GM18909 (cell line): ENCODE measurements at regions not wholly inside any gene's neighbourhood (a gene's known extent, or its start where the extent isn't known, plus 50 kb on each side); places are given as distances from the start of the nearest gene placed in this dataset.

Experiments
- ATAC-seq: cut with Tn5 transposase; IDR thresholded peaks from one replicate; pipeline ENCODE4 v1.9.1; 2021; ENCODE audit warnings: mild to moderate bottlenecking; ENCODE audit not compliant: unreplicated experiment, poor library complexity

DNA sequence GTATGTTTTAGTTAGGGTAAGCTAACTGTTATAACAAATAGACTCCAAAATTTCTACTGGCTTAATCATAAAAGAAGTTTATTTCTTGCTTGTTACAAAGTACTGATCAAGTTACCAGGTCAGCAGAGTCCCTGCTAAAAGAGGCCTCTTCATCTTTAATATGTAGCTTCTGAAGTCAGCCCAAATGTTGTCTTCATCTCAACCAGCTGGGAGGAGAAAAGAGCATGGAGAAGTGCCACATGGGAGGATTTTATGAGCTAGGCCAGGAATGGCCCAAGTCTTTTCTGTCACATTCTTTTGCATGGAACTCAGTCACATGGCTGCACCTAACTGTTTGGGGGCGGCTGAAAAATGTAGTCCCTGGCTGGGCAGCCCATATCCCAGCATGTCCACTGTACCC, 63.2 kb upstream of the APOBEC4 start:
- ATAC-seq, result no peak

DNA sequence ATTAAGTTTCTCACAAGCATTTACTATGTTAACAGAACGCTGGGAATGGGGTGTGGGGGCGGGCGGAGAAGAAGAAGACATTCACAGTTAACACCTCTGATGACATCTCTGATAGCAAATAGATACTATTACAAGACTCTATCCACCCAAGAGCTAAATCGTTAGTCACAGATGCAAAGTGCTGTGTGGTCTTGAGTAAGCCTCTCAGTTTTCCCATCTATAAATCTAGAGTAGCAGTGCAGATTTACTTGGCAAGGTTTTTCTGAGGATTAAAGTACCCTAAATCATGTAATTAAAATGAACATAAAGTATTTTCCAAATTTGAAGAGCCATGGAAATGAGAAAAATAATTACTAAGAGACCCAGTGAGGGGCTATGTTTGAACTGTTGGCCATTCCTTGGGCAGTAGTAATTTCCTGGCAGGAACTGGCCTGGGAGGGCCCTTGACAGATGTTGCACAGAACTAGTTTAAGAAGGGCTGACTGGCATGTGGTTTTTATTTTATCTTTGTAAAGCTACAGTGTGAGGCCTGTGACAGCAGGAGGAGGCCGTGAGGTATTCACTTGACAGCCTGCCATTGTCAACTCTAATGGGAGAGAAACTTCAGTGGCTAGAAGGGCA, 58.7 kb upstream of the APOBEC4 start:
- no peak for ATAC-seq

GRCh38 chr1:183711165-183711682, 58.1 kb upstream of the APOBEC4 start:
- no peak for ATAC-seq

DNA sequence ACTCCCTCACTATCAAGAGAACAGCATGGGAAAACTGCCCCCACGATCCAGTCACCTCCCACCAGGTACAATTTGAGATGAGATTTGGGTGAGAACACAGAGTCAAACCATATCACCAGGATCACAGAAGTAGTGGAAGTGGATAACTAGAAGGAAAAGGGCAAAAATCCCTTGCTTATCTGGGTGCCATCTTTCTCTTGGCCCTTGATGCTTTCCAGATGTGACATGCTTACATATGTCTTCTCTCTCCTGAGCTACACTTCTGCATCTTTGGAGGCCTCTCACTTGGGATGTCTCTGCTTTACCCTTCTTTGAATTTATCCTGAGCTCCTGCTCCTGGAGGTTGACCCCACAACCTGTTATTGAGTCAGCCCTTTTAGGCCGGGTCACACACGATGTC, 57.6 kb upstream of the APOBEC4 start:
- ATAC-seq, result no peak

DNA sequence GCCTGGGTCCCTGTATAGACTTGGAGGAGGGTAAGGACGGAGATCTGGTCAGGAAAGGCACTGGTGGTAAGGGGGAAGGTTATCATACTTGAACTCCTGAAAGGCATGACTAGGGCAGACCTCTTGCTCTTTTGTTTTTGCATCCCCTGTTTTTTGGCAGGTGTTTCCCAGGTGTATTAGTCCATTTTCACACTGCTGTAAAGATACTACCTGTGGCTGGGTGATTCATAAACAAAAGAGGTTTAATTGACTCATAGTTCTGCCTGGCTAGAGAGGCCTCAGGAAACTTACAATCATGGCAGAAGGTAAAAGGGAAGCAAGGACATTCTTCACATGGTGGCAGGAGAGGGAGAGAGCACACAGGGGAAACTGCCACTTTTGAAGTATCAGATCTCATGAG, 57.2 kb upstream of the APOBEC4 start:
- ATAC-seq, result no peak

GRCh38 chr1:183704131-183704530, 51.0 kb upstream of the APOBEC4 start:
- ATAC-seq, result no peak
